Activated CD4-positive, alpha-beta T cell treated with anti-CD3 and anti-CD28 coated beads, Interleukin-2, amount 10 ng/mL, durations not matched to agents 24 days and 14 days (primary cell): ENCODE measurements at regions not wholly inside any gene's neighbourhood (a gene's known extent, or its start where the extent isn't known, plus 50 kb on each side); places are given as distances from the start of the nearest gene placed in this dataset.

ENCODE experiments used
- DNase-seq: peaks from one replicate; pipeline ENCODE4 v3.0.0; 2022
- H3K27ac Mint-ChIP-seq: one replicate; pipeline ENCODE4 v1.8.0; 2022; ENCODE audit warnings: mild to moderate bottlenecking, mixed read lengths
- H3K27me3 Mint-ChIP-seq: one replicate; pipeline ENCODE4 v1.8.0; 2022; ENCODE audit warnings: mixed read lengths
- H3K36me3 Mint-ChIP-seq: one replicate; pipeline ENCODE4 v1.8.0; 2022; ENCODE audit warnings: low read depth, mild to moderate bottlenecking, mixed read lengths
- H3K4me1 Mint-ChIP-seq: one replicate; pipeline ENCODE4 v1.8.0; 2021; ENCODE audit warnings: mixed read lengths
- H3K4me3 Mint-ChIP-seq: one replicate; pipeline ENCODE4 v1.8.0; 2022; ENCODE audit warnings: mild to moderate bottlenecking, moderate library complexity, mixed read lengths
- H3K9me3 Mint-ChIP-seq: one replicate; pipeline ENCODE4 v1.8.0; 2021; ENCODE audit warnings: mixed read lengths
- intact Hi-C: fragments of 100-400 bp; cut with micrococcal nuclease; formaldehyde crosslinking; loops from one replicate; pipeline ENCODE4 v1.15.1; 2023

DNA sequence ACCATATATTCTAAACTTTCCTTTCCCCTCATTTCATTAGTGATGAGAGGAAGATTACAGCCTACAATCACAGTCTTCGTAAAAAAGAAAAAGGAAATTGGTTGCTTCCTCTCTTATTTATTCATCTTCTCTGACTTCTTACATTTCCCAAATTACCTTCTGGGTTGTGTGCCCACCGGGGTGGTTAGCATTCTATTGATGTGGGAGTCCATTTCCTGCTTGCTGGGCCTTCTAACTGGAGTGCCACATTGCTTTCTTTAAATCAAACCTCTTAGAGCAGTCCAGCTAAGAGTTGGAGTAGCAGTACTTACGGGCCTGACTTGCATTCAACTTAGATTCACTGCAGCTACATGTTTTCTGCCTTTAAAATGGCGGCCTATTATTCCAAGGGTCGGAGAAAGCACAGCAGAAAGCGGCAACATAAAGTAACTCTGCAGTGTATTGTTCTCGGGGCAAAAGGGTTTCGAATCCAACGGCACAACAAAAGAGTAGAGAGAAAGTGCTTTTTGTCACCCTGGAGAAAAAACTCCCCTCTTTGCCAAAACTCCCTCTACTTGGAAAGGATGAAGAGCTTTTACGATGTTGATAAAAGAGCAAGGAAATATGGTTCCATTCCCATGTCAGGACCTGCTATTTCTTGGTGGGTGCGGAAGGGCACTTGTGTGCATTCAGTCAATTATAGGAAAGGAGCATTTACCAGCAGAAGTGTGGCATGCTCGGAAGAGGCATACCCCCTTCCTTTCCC, 110.6 kb upstream of the DLX2 start:
- no peak overlapping the region for H3K4me3 Mint-ChIP-seq
- no peak overlapping the region for H3K27ac Mint-ChIP-seq
- intact Hi-C loops, result no loop called here
- no peaks in the 10 kb centered on the region for H3K9me3 Mint-ChIP-seq
- DNase-seq, result no peak
- peaks cover 12% of the 10 kb centered on the region for H3K4me1 Mint-ChIP-seq
- H3K36me3 Mint-ChIP-seq, result no peaks in the 10 kb centered on the region
- peaks cover 6% of the 10 kb centered on the region for H3K27me3 Mint-ChIP-seq

- Mint-ChIP-seq H3K4me1 (peaks cover 8% of the 10 kb centered on the region), H3K9me3 (no peaks in the 10 kb centered on the region), H3K27ac (no peak overlapping the region), H3K36me3 (no peaks in the 10 kb centered on the region), H3K27me3 (peaks cover 6% of the 10 kb centered on the region), H3K4me3 (no peak overlapping the region)
- no peak for DNase-seq
- intact Hi-C loops, result no loop called here
Observed at GRCh38 chr2:172214252-172214651, 111.6 kb upstream of the DLX2 start.

DNA sequence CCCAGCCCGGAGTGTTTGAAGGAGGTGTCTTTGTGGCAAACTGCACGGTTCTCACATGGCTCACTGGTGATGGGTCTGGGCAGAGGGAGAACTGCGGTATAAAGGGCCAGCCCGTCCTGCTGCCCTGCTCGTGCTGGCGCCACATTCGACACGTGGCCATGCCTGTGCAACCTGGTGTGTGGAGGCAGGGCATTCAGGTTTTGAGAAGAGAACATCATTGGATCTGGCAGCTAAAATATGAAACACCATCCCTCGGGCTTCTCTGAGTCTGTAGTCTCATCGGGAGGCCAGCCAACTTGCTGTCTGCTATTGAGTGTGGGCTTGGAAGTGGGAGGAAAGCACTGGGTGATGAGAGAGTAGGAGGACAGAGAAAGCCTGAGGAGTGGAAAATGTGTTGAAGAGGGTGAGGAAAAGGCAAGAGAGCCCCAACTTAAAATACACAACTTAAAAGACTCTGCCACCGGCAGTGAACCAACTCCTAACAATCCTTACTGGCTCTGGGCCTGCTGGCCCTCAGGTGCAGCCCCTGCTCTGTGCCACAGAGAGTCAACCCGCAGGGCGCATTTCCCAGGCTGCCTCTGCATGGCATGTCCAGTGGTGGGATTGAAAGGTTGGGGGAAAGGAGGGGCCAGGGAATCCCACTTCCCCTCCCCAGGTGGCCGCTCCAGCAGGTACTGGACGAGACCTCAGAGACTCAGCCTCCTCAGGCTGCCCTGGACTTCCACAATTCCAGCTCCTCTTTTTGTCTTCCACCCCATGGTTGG, 112.7 kb upstream of the DLX2 start:
- Mint-ChIP-seq H3K27ac (no peak overlapping the region), H3K4me3 (no peak overlapping the region), H3K4me1 (peaks cover 9% of the 10 kb centered on the region), H3K36me3 (no peaks in the 10 kb centered on the region), H3K9me3 (no peaks in the 10 kb centered on the region), H3K27me3 (peaks cover 3% of the 10 kb centered on the region)
- no peak for DNase-seq
- intact Hi-C loops, result no loop called here

GRCh38 chr2:172215936-172216335, 113.2 kb upstream of the DLX2 start:
- Mint-ChIP-seq H3K9me3 (no peaks in the 10 kb centered on the region), H3K4me1 (peaks cover 9% of the 10 kb centered on the region), H3K27me3 (peaks cover 3% of the 10 kb centered on the region), H3K36me3 (no peaks in the 10 kb centered on the region), H3K4me3 (no peak overlapping the region), H3K27ac (no peak overlapping the region)
- no peak for DNase-seq
- intact Hi-C loops, result no loop called here

DNA sequence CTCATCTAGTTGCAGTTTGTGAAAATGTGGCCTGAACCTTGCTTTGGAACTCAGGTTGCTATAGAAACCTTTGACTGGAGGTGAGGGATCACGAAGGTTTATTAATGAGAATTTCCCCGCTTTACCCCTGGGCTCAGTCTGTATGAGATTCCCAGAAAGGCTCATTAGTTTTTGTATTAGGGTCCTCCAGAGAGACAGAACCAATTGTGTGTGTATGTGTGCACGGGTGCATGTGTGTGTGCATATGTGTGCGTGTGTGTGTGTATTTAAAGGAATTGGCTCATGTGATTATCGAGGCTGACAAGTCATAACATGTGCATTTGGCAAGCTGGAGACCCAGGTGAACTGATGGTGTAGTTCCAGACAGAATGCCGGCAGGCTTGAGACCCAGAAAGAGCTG, 113.8 kb upstream of the DLX2 start:
- DNase-seq, result no peak
- Mint-ChIP-seq H3K4me1 (peaks cover 9% of the 10 kb centered on the region), H3K4me3 (no peak overlapping the region), H3K36me3 (no peaks in the 10 kb centered on the region), H3K9me3 (no peaks in the 10 kb centered on the region), H3K27me3 (peaks cover 3% of the 10 kb centered on the region), H3K27ac (no peak overlapping the region)
- intact Hi-C loops, result no loop called here

GRCh38 chr2:172219201-172219600, 116.5 kb upstream of the DLX2 start:
- intact Hi-C loops, result no loop called here
- no peak overlapping the region for H3K4me3 Mint-ChIP-seq
- H3K9me3 Mint-ChIP-seq, result peaks cover 6% of the 10 kb centered on the region

GRCh38 chr2:172220121-172220520, 117.4 kb upstream of the DLX2 start:
- no peak overlapping the region for H3K4me3 Mint-ChIP-seq
- intact Hi-C loops, result no loop called here
- H3K27ac Mint-ChIP-seq, result no peak overlapping the region
- H3K27me3 Mint-ChIP-seq, result no peaks in the 10 kb centered on the region
- no peak for DNase-seq
- peaks cover 17% of the 10 kb centered on the region for H3K4me1 Mint-ChIP-seq
- no peaks in the 10 kb centered on the region for H3K36me3 Mint-ChIP-seq
- peaks cover 6% of the 10 kb centered on the region for H3K9me3 Mint-ChIP-seq

More at GRCh38 chr2:172219201-172219600, 116.5 kb upstream of the DLX2 start:
- peaks cover 1% of the 10 kb centered on the region for H3K27me3 Mint-ChIP-seq
- DNase-seq, result no peak
- no peak overlapping the region for H3K27ac Mint-ChIP-seq
- H3K4me1 Mint-ChIP-seq, result peaks cover 12% of the 10 kb centered on the region
- H3K36me3 Mint-ChIP-seq, result no peaks in the 10 kb centered on the region

DNA sequence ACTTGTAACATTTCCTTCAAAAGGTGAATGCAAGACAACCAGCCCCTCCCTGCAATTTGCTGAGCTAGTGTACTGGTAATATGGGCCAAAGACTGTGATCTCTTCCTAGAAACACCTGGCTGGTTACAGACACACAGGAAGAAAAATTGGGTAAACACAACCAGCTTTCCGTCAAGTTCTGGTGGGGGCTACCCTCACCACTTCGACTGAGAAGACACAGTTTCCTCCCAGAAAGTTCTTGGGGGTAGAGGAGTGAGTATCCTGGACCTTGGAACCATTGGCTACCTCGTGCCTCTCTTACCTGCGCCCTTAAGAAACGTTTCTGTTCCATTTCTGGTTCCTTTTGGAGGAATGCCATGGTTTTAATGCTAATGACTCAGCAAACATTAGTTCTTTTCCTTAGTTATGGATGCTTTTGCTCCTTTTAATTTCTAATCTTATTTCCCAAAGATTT, 120.9 kb upstream of the DLX2 start:
- H3K4me1 Mint-ChIP-seq, result peaks cover 25% of the 10 kb centered on the region
- intact Hi-C loops, result no loop called here
- no peaks in the 10 kb centered on the region for H3K36me3 Mint-ChIP-seq
- H3K9me3 Mint-ChIP-seq, result peaks cover 6% of the 10 kb centered on the region
- peak; percentile 63 for DNase-seq
- H3K4me3 Mint-ChIP-seq, result peak overlapping the region; percentile 32
- H3K27ac Mint-ChIP-seq, result peak overlapping the region; percentile 45
- H3K27me3 Mint-ChIP-seq, result peaks cover 2% of the 10 kb centered on the region

DNA sequence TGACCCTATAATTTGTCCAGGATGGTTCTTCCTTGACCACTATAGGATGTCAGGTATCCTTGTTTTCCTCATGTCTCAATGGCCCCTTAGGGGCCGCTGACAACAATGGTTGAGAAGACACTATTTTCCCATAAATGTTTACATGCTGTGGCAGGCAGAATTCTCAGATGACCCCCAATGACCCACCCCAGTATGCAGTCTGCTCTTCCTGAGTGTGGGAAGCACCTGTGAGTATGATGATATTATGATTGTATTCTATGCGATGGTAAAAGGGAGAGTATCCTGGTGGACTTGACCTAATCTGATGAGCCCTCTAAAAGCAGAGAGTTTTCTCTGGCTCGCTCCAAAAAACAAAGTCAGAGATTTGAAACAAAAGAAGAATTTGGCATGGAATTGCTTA, 123.1 kb upstream of the DLX2 start:
- Mint-ChIP-seq H3K27me3 (peaks cover 2% of the 10 kb centered on the region), H3K27ac (no peak overlapping the region), H3K4me3 (no peak overlapping the region), H3K9me3 (peaks cover 6% of the 10 kb centered on the region), H3K36me3 (no peaks in the 10 kb centered on the region), H3K4me1 (peaks cover 29% of the 10 kb centered on the region)
- intact Hi-C loops, result no loop called here
- no peak for DNase-seq

- Mint-ChIP-seq H3K36me3 (no peaks in the 10 kb centered on the region), H3K27me3 (peaks cover 2% of the 10 kb centered on the region), H3K4me1 (peaks cover 29% of the 10 kb centered on the region), H3K27ac (no peak overlapping the region), H3K4me3 (no peak overlapping the region), H3K9me3 (peaks cover 6% of the 10 kb centered on the region)
- DNase-seq, result peak; percentile 70
- intact Hi-C loops, result no loop called here
Observed at GRCh38 chr2:172226244-172227061, 123.8 kb upstream of the DLX2 start.

DNA sequence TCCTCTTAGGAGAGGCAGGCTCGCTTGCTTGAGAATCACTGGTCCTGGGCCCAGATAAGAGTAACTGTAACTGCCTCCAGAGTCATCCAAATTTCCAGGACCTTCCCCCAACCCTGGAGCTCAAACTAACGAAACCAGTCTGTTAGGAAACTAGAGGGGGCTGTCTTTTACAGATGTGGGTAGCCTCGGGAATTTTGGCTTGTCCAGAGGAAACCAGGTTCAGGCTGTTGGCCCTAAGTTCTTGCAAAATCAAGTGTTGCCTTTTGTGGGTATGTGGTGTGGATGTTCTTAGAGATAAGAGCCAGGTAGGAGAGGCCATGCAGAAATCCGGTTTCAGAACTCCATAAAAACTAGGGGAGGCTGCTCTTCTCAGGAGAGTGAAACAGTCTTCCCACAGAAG, 125.0 kb upstream of the DLX2 start:
- no peak overlapping the region for H3K27ac Mint-ChIP-seq
- peaks cover 2% of the 10 kb centered on the region for H3K27me3 Mint-ChIP-seq
- no peaks in the 10 kb centered on the region for H3K36me3 Mint-ChIP-seq
- no peak for DNase-seq
- H3K4me1 Mint-ChIP-seq, result peaks cover 26% of the 10 kb centered on the region
- no peak overlapping the region for H3K4me3 Mint-ChIP-seq
- no peaks in the 10 kb centered on the region for H3K9me3 Mint-ChIP-seq
- intact Hi-C loops, result no loop called here

GRCh38 chr2:172228177-172228808, 125.6 kb upstream of the DLX2 start:
- Mint-ChIP-seq H3K9me3 (no peaks in the 10 kb centered on the region), H3K27me3 (peaks cover 5% of the 10 kb centered on the region), H3K36me3 (no peaks in the 10 kb centered on the region), H3K4me3 (no peak overlapping the region), H3K4me1 (peaks cover 21% of the 10 kb centered on the region), H3K27ac (no peak overlapping the region)
- intact Hi-C loops, result no loop called here
- no peak for DNase-seq

GRCh38 chr2:172229125-172229524, 126.4 kb upstream of the DLX2 start:
- intact Hi-C loops, result no loop called here
- Mint-ChIP-seq H3K27ac (no peak overlapping the region), H3K9me3 (no peaks in the 10 kb centered on the region), H3K36me3 (no peaks in the 10 kb centered on the region), H3K4me3 (no peak overlapping the region), H3K27me3 (peaks cover 13% of the 10 kb centered on the region), H3K4me1 (peaks cover 20% of the 10 kb centered on the region)
- no peak for DNase-seq
